Loucy (cell line): ENCODE measurements at regions not wholly inside any gene's neighbourhood (a gene's known extent, or its start where the extent isn't known, plus 50 kb on each side); places are given as distances from the start of the nearest gene placed in this dataset.

Experiments
- H2AFZ ChIP-seq: fragments of 200-600 bp; sonication (generic); 2 replicates; pipeline ENCODE4 v1.6.0; 2016; ENCODE audit warnings: antibody characterized with exemption, mild to moderate bottlenecking, low read length, moderate library complexity
- H3F3A ChIP-seq: fragments of 200-600 bp; 2 replicates; pipeline ENCODE4 v1.6.0; 2016; ENCODE audit warnings: antibody characterized with exemption, low read depth, mild to moderate bottlenecking
- H3K27me3 ChIP-seq: fragments of 200-600 bp; sonication (generic); 2 replicates; pipeline ENCODE4 v1.6.1; 2014; ENCODE audit warnings: low read length, mild to moderate bottlenecking; ENCODE audit not compliant: insufficient read depth, poor library complexity, severe bottlenecking
- H3K36me3 ChIP-seq: fragments of 200-600 bp; sonication (generic); 2 replicates; pipeline ENCODE4 v1.6.1; 2016; ENCODE audit warnings: low read length; ENCODE audit not compliant: insufficient read depth
- H3K4me1 ChIP-seq: fragments of 200-600 bp; sonication (generic); 2 replicates; pipeline ENCODE4 v1.5.1; 2014; ENCODE audit warnings: low read length, mild to moderate bottlenecking; ENCODE audit not compliant: insufficient read depth, poor library complexity, severe bottlenecking
- H3K4me2 ChIP-seq: fragments of 200-600 bp; sonication (generic); 2 replicates; pipeline ENCODE4 v1.6.0; 2014; ENCODE audit warnings: antibody characterized with exemption, low read length, low read depth, mild to moderate bottlenecking; ENCODE audit not compliant: poor library complexity, severe bottlenecking
- H3K4me3 ChIP-seq: fragments of 200-600 bp; sonication (generic); 2 replicates; pipeline ENCODE4 v1.5.1; 2014; ENCODE audit warnings: low read length, mild to moderate bottlenecking, mixed read lengths; ENCODE audit not compliant: poor library complexity, severe bottlenecking
- H3K79me2 ChIP-seq: fragments of 200-600 bp; sonication (generic); 2 replicates; pipeline ENCODE4 v1.6.1; 2014; ENCODE audit warnings: low read length; ENCODE audit not compliant: insufficient read depth
- H3K9ac ChIP-seq: fragments of 200-600 bp; sonication (generic); 2 replicates; pipeline ENCODE4 v1.6.0; 2014; ENCODE audit warnings: mild to moderate bottlenecking, low read depth, low read length, moderate library complexity; ENCODE audit not compliant: poor library complexity, severe bottlenecking
- H3K9me2 ChIP-seq: fragments of 200-600 bp; sonication (generic); replicated peaks from 2 replicates; pipeline ENCODE4 v1.6.1; 2016; ENCODE audit warnings: low read depth, low read length, mixed read lengths
- H3K9me3 ChIP-seq: fragments of 200-600 bp; sonication (generic); 2 replicates; pipeline ENCODE4 v1.6.1; 2014; ENCODE audit warnings: mild to moderate bottlenecking, antibody characterized with exemption, low read length, low read depth; ENCODE audit not compliant: insufficient read depth
- H4K20me1 ChIP-seq: fragments of 200-600 bp; sonication (generic); 2 replicates; pipeline ENCODE4 v1.6.0; 2014; ENCODE audit warnings: antibody characterized with exemption, low read length, mild to moderate bottlenecking; ENCODE audit not compliant: insufficient read depth, poor library complexity, severe bottlenecking
- CTCF ChIP-seq: fragments of 200-600 bp; sonication (generic); conservative IDR thresholded peaks from 2 replicates; pipeline ENCODE4 v1.5.1; 2014; ENCODE audit warnings: mild to moderate bottlenecking, antibody characterized with exemption, low read length
- EZH2phosphoT487 ChIP-seq: fragments of 200-600 bp; IDR thresholded peaks from 2 replicates; pipeline ENCODE4 v1.6.1; 2018; ENCODE audit warnings: antibody characterized with exemption, mild to moderate bottlenecking, moderate library complexity, borderline replicate concordance

DNA sequence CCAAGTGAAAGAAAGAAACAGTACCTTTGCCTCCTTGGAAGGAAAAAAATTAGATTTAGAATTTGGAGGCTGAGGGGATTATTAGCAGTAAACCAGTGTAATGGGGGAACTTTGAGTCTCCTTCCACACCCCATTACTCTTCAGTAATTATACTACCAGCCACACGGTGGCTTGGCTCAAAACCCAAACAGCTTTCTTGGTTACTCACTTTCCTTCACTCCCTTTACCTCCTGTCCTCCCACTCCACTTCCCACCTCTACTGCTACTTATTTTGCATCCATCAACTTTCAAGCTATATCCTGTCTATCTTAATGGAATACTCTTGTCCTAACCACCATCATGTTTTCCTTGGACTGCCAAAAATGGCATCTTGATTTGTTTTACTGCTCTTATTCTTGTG lies 310.6 kb upstream of the AADAT start:
- H3K79me2 ChIP-seq, result no peaks in the 10 kb centered on the region
- no peaks in the 10 kb centered on the region for H3F3A ChIP-seq
- no peaks in the 10 kb centered on the region for H3K4me1 ChIP-seq
- no peak overlapping the region for H2AFZ ChIP-seq
- H3K9me3 ChIP-seq, result no peaks in the 10 kb centered on the region
- H3K9me2 ChIP-seq, result no peaks in the 10 kb centered on the region
- H3K4me3 ChIP-seq, result no peak overlapping the region
- H3K27me3 ChIP-seq, result no peaks in the 10 kb centered on the region
- TF ChIP-seq CTCF (no peak), EZH2phosphoT487 (no peak)
- no peaks in the 10 kb centered on the region for H4K20me1 ChIP-seq
- no peaks in the 10 kb centered on the region for H3K36me3 ChIP-seq
- H3K9ac ChIP-seq, result no peak overlapping the region
- no peak overlapping the region for H3K4me2 ChIP-seq

DNA sequence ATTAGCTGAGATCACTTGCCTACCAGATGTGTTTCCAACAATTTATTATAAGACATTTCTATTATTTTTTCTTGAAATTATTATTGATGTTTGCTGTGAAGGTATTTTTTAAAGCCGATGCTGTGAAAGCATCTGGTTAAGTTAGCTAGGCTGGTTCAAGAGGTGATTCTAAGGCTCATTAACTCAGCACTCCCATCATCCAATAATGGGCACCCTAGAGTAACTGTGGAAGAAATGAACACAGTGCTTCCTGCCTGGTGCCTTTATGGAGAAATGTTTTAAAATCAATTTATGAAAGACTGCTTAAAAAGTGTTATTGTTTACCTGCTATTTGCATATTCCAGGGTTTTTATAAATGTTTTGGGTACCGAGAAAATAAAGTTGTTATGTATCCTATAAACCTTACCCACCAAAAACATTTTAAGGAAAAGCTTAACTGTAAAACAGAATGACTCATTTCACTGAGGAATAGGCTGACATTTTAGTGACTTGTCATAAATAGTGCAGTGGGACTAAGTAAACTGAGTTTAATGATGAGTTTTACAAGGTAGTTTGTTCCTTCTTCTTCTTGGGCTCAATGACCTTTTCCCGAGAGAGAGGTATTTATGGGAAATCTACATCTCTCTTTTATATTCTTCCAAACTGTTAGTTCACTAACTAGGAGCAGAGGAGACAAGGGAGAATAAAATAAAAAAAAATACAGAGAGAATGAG lies 310.0 kb upstream of the AADAT start:
- no peak overlapping the region for H2AFZ ChIP-seq
- no peak overlapping the region for H3K4me3 ChIP-seq
- no peaks in the 10 kb centered on the region for H3K9me2 ChIP-seq
- H3K27me3 ChIP-seq, result no peaks in the 10 kb centered on the region
- H4K20me1 ChIP-seq, result no peaks in the 10 kb centered on the region
- H3K9me3 ChIP-seq, result no peaks in the 10 kb centered on the region
- H3K36me3 ChIP-seq, result no peaks in the 10 kb centered on the region
- no peak for TF ChIP-seq CTCF
- TF ChIP-seq EZH2phosphoT487, result no peak
- no peaks in the 10 kb centered on the region for H3F3A ChIP-seq
- no peak overlapping the region for H3K4me2 ChIP-seq
- H3K79me2 ChIP-seq, result no peaks in the 10 kb centered on the region
- H3K4me1 ChIP-seq, result no peaks in the 10 kb centered on the region
- H3K9ac ChIP-seq, result no peak overlapping the region

DNA sequence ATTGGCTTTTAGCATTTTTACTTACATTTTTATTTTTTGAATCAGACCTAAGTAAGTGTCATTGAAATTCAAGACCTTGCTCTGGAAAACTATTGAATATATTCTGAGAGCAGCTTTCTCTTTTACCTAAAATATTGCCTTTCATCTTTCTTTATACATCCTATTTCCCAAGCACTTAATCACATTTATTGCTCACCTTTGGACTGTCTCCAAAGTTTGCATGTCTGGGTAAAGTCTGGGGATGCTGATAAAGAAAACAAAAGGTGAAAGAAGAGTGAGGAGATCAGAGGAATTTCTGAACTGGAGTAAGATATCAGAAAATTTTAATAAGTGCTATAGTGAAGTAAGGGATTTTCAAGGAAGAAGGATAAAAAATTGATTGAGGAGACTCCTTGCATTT lies 308.5 kb upstream of the AADAT start:
- Histone ChIP-seq H3K9me2 (no peaks in the 10 kb centered on the region), H3K9ac (no peak overlapping the region), H3K4me2 (no peak overlapping the region), H2AFZ (no peak overlapping the region), H3K4me3 (no peak overlapping the region), H3F3A (no peaks in the 10 kb centered on the region), H3K79me2 (no peaks in the 10 kb centered on the region), H3K9me3 (no peaks in the 10 kb centered on the region), H4K20me1 (no peaks in the 10 kb centered on the region), H3K36me3 (no peaks in the 10 kb centered on the region), H3K4me1 (no peaks in the 10 kb centered on the region), H3K27me3 (no peaks in the 10 kb centered on the region)
- no peak for TF ChIP-seq EZH2phosphoT487
- TF ChIP-seq CTCF, result no peak
